ENCODE measurements at regions not wholly inside any gene's neighbourhood (a gene's known extent, or its start where the extent isn't known, plus 50 kb on each side); places are given as distances from the start of the nearest gene placed in this dataset.

DNA sequence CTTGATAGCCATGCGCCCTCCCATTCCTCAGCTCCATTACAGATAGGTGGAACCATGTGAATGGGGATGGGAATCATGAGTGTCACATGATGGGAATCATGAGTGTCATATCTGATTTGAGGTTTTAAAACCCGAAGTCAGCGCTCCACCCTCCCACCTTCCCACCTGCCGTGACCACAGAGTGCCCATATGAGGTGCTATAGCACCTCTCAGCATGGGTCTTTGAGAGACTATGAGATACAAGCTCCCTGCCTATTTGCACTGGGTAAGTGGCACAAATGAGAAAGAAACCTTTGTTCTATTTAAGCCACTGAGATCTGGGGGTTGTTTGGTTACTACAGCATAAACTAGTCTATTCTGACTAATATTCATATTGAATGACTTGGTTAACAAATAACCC, 78.5 kb upstream of the PTPRM start:
- Histone ChIP-seq H4K20me1 (ENCODE audit: insufficient read depth, poor library complexity, severe bottlenecking) (no peaks in the 10 kb centered on the region), H3K36me3 (replicated peaks; ENCODE audit: insufficient read depth, low read depth) (no peaks in the 10 kb centered on the region), H3K4me1 (ENCODE audit: insufficient read depth) (peaks cover 8% of the 10 kb centered on the region), H3K4me2 (no peak overlapping the region), H3K79me2 (no peaks in the 10 kb centered on the region), H3K27ac (no peak overlapping the region), H2AFZ (no peak overlapping the region), H3K27me3 (no peaks in the 10 kb centered on the region), H3K4me3 (no peak overlapping the region), H3K9me3 (ENCODE audit: low read depth) (no peaks in the 10 kb centered on the region), H3K9me2 (replicated peaks; ENCODE audit: insufficient read depth) (no peaks in the 10 kb centered on the region)
- 40% methylated on average over 4 of the region's 4 CpGs for WGBS (ENCODE audit: low lambda C conversion rate, missing lambda C conversion rate)
- TF ChIP-seq EZH2phosphoT487 (IDR thresholded peaks at IDR 0.05; ENCODE audit: low read depth, severe bottlenecking, unreplicated experiment) (no peak), EZH2 (IDR thresholded peaks at IDR 0.05; ENCODE audit: borderline replicate concordance) (no peak)
- TF ChIP-seq, protein P1, sequence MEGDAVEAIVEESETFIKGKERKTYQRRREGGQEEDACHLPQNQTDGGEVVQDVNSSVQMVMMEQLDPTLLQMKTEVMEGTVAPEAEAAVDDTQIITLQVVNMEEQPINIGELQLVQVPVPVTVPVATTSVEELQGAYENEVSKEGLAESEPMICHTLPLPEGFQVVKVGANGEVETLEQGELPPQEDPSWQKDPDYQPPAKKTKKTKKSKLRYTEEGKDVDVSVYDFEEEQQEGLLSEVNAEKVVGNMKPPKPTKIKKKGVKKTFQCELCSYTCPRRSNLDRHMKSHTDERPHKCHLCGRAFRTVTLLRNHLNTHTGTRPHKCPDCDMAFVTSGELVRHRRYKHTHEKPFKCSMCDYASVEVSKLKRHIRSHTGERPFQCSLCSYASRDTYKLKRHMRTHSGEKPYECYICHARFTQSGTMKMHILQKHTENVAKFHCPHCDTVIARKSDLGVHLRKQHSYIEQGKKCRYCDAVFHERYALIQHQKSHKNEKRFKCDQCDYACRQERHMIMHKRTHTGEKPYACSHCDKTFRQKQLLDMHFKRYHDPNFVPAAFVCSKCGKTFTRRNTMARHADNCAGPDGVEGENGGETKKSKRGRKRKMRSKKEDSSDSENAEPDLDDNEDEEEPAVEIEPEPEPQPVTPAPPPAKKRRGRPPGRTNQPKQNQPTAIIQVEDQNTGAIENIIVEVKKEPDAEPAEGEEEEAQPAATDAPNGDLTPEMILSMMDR (IDR thresholded peaks at IDR 0.05; ENCODE audit: poor library complexity): no peak
- peak; percentile 38 for DNase-seq (ENCODE audit: low spot score)

DNA sequence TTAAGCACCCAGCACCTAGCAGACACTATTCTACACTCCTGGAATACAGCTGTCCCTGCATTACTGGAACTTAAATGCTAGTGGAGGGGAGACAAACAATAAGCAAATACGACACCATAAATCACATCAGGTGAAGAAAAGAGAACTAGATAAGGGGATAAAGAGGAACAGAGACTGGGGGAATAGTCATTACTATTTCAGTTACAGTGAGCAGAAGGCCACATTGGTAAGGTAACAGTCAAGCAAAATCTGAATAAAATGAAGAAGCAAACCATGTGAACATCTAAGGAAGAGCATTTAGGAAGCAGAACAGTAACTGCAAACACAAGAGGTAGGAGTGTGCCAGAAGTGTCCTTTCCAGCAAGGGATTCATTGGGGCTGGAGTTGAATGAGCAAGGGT, 77.0 kb upstream of the PTPRM start:
- 82% methylated on average over 1 of the region's 1 CpG for WGBS (ENCODE audit: low lambda C conversion rate, missing lambda C conversion rate)
- H3K9me3 ChIP-seq (ENCODE audit: low read depth): no peaks in the 10 kb centered on the region
- DNase-seq (ENCODE audit: low spot score): no peak
- H3K9me2 ChIP-seq (replicated peaks; ENCODE audit: insufficient read depth): no peaks in the 10 kb centered on the region
- peaks cover 8% of the 10 kb centered on the region for H3K4me1 ChIP-seq (ENCODE audit: insufficient read depth)
- no peaks in the 10 kb centered on the region for H4K20me1 ChIP-seq (ENCODE audit: insufficient read depth, poor library complexity, severe bottlenecking)
- H3K27ac ChIP-seq: no peak overlapping the region
- H3K79me2 ChIP-seq: no peaks in the 10 kb centered on the region
- H2AFZ ChIP-seq: no peak overlapping the region
- H3K4me3 ChIP-seq: no peak overlapping the region
- no peaks in the 10 kb centered on the region for H3K27me3 ChIP-seq
- no peak for TF ChIP-seq EZH2phosphoT487 (IDR thresholded peaks at IDR 0.05; ENCODE audit: low read depth, severe bottlenecking, unreplicated experiment)
- H3K4me2 ChIP-seq: no peak overlapping the region
- no peaks in the 10 kb centered on the region for H3K36me3 ChIP-seq (replicated peaks; ENCODE audit: insufficient read depth, low read depth)

DNA sequence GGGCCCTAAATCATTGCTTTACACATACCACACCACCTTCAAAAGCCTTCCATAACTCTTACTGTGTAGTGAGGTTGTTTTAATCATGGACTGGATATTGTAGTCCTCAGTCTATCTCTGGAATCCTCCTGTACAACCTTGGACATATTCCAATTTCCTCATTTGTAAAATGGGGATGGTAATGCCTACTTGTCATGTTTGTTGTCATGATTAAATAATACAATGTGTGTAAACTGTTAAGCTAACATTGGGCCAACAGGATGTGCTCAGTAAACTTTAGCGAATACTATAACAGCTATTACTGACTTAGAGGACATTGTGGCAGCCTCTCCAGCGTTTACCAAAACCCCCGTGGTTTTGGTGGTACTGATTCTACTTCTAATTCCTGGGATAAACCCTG, 74.7 kb upstream of the PTPRM start:
- no peaks in the 10 kb centered on the region for H3K27me3 ChIP-seq
- no peak overlapping the region for H2AFZ ChIP-seq
- TF ChIP-seq EZH2 (IDR thresholded peaks at IDR 0.05; ENCODE audit: borderline replicate concordance): no peak
- no peak for TF ChIP-seq EZH2phosphoT487 (IDR thresholded peaks at IDR 0.05; ENCODE audit: low read depth, severe bottlenecking, unreplicated experiment)
- TF ChIP-seq, protein P1 (IDR thresholded peaks at IDR 0.05; ENCODE audit: poor library complexity): no peak
- WGBS (ENCODE audit: low lambda C conversion rate, missing lambda C conversion rate): 85% methylated on average over 3 of the region's 3 CpGs
- H3K36me3 ChIP-seq (replicated peaks; ENCODE audit: insufficient read depth, low read depth): no peaks in the 10 kb centered on the region
- H3K4me1 ChIP-seq (ENCODE audit: insufficient read depth): peaks cover 8% of the 10 kb centered on the region
- H3K79me2 ChIP-seq: no peaks in the 10 kb centered on the region
- no peaks in the 10 kb centered on the region for H3K9me2 ChIP-seq (replicated peaks; ENCODE audit: insufficient read depth)
- no peaks in the 10 kb centered on the region for H3K9me3 ChIP-seq (ENCODE audit: low read depth)
- H3K4me3 ChIP-seq: no peak overlapping the region
- no peak for DNase-seq (ENCODE audit: low spot score)
- H3K4me2 ChIP-seq: no peak overlapping the region
- H4K20me1 ChIP-seq (ENCODE audit: insufficient read depth, poor library complexity, severe bottlenecking): no peaks in the 10 kb centered on the region
- no peak overlapping the region for H3K27ac ChIP-seq

DNA sequence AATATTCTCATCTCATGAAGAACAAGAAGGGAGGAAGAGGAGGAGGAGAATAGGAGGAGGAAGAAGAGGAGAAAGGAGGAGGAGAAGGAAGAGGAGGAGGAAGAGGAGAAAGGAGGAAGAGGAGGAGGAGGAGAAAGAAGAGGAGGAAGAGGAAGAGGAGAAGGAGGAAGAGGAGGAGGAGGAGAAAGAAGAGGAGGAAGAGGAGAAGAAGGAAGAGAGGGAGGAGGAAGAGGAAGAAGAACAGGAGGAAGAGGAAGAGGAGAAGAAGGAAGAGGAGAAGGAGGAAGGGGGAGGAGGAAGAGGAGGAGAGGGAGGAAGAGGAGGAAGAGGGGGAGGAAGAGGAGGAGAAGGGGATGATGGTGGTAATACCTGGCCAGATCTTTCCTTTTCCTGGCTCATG, 70.0 kb upstream of the PTPRM start:
- Histone ChIP-seq H3K4me1 (ENCODE audit: insufficient read depth) (no peaks in the 10 kb centered on the region), H3K27me3 (no peaks in the 10 kb centered on the region), H3K36me3 (replicated peaks; ENCODE audit: insufficient read depth, low read depth) (no peaks in the 10 kb centered on the region), H3K4me2 (no peak overlapping the region), H3K4me3 (no peak overlapping the region), H3K79me2 (no peaks in the 10 kb centered on the region), H4K20me1 (ENCODE audit: insufficient read depth, poor library complexity, severe bottlenecking) (no peaks in the 10 kb centered on the region), H3K27ac (no peak overlapping the region), H2AFZ (no peak overlapping the region), H3K9me2 (replicated peaks; ENCODE audit: insufficient read depth) (no peaks in the 10 kb centered on the region), H3K9me3 (ENCODE audit: low read depth) (no peaks in the 10 kb centered on the region)
- DNase-seq (ENCODE audit: low spot score): no peak
- TF ChIP-seq EZH2phosphoT487 (IDR thresholded peaks at IDR 0.05; ENCODE audit: low read depth, severe bottlenecking, unreplicated experiment) (no peak), EZH2 (IDR thresholded peaks at IDR 0.05; ENCODE audit: borderline replicate concordance) (no peak)
- TF ChIP-seq, protein P1 (IDR thresholded peaks at IDR 0.05; ENCODE audit: poor library complexity): no peak

All from hepatocyte (in vitro differentiated cells).